Superior temporal gyrus (tissue), 1 donor: ENCODE measurements at regions not wholly inside any gene's neighbourhood (a gene's known extent, or its start where the extent isn't known, plus 50 kb on each side); places are given as distances from the start of the nearest gene placed in this dataset.
"Not testable (repeated sequence)": the region's sequence is repeated elsewhere in the genome, so short reads cannot be mapped to it uniquely, and the experiment has no call there.

ENCODE experiments used
- DNase-seq: peaks from one replicate; pipeline ENCODE4 v3.0.0-alpha.2; 2016; ENCODE audit errors: extremely low spot score

DNA sequence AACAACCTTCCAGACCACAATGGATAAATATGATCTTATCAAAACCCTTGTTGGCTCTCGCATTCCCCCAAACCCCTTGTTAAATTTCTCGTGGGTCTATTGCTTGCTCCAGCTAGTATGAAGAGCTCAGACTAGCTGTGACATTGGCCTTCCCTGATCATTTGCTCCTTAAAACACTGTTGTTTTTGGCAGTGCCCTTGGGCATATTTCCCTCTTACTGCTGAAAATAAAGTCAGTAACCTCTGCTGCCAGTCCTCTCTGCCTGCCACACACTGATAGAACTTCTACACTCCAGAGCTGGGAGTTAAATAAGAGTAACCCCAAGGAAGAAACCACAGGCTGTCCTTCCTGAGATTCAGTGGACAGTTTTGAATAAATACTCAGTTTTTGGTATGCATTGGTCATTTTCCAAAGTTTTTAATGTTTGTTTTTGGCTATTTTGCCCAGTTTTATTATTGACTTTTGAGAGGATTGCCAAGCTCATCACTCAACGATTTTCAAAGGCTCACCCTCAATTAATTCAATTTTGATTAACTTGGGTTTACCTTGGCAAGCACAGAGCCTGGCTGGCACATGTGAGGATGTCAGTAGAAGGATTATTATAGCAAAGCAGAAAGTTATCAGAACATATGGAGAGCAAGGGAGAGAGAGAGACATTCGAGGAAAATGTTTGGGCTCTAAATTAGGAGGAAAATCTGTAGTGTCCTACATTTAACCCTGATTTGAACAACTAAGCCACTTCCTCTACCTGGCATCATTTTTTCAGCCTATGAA lies 84.3 kb upstream of the SYN3 start:
- no peak for DNase-seq

- DNase-seq, result no peak
Observed at GRCh38 chr22:33139937-33140336, 81.8 kb upstream of the SYN3 start.

- DNase-seq, result not testable (repeated sequence)
Observed at GRCh38 chr22:33138333-33138732, 80.2 kb upstream of the SYN3 start.

DNA sequence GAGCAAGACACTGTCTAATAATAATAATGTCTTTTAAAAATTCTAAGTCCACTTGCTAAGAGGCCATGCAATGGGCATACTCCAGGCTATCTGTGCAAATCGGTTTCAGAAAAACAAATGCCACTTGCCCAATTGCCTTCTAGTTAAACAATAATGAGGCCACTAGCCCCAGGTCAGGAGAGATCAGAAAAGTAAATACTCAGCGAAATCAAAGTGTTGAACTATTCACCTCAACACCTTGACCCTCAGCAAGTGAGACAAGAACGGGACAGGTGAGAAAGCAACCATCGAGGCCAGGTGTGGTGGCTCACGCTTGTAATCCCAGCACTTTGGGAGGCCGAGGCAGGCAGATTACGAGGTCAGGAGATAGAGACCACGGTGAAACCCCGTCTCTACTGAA lies 72.3 kb upstream of the SYN3 start:
- no peak for DNase-seq

- no peak for DNase-seq
Observed at GRCh38 chr22:33129621-33130020, 71.4 kb upstream of the SYN3 start.

DNA sequence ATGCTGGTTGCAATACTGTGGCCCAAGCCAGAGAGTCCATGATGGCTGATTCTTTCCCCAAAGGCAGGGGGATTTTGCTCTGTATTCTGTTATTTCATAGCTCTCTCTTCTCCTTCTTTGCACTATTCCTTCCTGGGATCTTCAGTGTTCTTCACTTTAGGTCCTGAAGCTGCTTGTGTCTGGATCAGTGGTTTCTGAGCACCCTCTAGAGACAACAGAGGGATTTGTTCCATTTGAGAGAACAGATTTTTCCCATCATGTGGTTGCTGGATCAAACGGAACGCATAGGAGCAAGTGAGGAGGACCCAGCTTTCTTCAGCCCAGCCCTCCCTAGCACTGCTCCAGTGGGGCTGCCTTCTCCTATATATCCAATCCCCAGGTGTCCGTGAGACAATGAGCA lies 68.7 kb upstream of the SYN3 start:
- peak; percentile 59 for DNase-seq

DNA sequence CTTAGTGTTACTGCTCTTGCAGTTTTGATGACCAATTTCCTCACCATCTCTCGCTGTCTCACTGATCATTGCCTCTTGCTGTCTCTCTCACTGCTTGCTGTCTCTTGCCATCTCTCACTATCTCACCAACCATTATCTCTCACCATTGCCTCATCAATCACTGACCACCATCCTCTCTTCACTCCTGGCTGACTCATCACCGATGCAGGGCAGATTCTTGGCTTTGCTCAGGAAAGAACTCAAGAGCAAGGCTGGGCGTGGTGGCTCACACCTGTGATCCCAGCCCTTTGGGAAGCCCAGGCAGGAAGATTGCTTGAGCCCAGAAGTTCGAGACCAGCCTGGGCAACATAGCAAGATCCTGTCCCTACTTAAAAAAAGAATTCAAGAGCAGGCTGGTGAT lies 66.3 kb upstream of the SYN3 start:
- no peak for DNase-seq

- DNase-seq, result not testable (repeated sequence)
Observed at GRCh38 chr22:33122439-33122838, 64.3 kb upstream of the SYN3 start.

DNA sequence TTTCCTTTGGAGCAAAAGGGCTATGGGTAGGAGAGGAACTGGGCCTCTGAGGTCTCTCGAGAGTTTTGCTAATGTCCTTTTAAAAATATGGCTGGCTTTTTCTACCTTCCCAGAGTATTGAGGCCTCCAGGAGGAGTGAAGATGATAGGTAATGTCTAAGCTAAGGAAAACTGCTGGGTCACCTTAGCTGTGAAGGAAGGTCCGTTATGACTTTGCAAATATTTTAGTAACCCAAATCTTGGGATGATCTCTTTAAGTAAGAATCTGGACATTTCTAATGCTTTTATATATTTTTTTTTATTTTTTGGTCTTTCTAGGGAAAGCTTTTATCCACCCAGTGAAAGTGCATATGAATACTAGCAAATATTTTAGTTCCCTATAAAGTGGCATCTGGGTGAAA lies 60.9 kb upstream of the SYN3 start:
- DNase-seq, result no peak

- DNase-seq, result no peak
Observed at GRCh38 chr22:33117821-33118220, 59.6 kb upstream of the SYN3 start.

DNA sequence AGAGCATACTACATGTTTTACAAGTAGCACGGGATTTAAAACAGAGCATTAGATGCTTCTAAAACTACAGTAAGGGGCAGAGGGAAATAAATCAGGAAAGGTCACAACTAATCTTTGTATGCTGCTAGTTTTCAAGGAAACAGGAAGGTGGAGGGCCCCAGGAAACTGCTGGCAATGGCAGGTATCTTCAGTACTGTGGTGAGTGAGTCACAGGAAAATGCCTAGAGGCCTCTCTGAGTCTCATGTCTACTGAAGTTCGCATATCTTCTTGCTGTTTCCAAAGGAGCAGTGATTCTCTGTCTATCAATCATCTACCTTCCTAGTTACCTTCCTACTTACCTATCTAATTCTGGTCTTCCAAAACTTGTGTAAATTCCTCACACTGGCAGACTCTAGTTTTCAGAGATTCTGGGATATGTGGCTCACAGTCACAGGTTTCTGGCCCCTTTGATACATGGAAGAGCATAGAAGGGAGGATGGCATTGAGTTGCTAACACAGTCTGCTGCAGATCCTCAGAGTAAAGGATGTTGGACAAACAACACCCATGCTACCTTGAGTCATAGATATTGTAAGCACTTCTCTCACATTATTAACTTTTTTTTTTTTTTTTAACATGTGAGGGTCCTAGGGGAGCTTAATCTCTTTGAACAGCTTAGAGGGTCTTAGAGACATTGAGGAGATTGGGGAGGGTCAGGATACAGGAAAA lies 58.8 kb upstream of the SYN3 start:
- DNase-seq, result no peak

DNA sequence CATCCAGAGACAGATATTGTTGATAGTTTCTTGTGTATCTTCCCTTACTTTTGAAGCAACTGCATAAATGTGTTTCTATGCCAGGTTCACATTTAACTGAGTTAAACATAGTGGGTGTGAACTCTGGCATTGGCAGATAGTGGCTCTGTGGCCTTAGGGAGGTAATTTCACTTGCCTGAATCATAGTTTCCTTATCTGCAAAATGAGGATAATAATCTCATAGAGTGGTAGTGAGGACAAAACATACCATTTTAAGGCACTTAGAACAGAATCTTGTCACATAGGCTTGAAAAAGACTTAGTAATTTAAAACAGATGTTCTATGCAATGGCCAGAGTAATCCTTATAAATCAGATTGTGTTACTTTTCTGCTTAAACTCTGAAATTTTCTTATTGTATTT lies 56.4 kb upstream of the SYN3 start:
- DNase-seq, result no peak

- no peak for DNase-seq
Observed at GRCh38 chr22:33112580-33112979, 54.4 kb upstream of the SYN3 start.

- no peak for DNase-seq
Observed at GRCh38 chr22:33111491-33111890, 53.3 kb upstream of the SYN3 start.

DNA sequence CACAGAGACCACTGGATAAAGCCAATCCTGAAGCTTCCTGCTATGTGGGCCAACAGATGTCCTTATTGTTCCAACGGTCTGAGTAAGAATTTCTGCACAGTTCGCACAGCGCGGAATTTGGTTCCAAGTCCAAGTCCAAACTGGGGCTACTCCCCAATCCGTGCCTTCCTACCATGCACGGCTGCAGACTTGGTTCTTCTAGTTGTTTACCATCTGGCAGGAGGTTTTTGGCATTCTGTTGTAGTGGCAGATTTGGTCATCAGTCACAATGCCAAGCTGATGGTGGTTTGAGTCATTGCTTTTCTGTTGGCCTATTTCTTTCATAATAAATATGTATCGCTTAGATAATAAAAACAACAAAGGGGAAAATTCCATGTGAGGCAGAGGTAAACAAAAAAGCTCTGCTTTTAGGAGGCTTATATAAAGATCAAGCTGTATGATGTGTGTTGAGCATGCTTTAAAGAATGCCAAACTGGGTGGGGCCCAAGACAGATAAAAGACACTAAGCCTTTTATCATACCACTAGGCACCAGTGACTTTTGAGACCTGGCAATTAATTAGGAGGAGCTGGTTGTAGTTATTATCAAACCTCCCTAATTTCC lies 52.5 kb upstream of the SYN3 start:
- peak; percentile 55 for DNase-seq

DNA sequence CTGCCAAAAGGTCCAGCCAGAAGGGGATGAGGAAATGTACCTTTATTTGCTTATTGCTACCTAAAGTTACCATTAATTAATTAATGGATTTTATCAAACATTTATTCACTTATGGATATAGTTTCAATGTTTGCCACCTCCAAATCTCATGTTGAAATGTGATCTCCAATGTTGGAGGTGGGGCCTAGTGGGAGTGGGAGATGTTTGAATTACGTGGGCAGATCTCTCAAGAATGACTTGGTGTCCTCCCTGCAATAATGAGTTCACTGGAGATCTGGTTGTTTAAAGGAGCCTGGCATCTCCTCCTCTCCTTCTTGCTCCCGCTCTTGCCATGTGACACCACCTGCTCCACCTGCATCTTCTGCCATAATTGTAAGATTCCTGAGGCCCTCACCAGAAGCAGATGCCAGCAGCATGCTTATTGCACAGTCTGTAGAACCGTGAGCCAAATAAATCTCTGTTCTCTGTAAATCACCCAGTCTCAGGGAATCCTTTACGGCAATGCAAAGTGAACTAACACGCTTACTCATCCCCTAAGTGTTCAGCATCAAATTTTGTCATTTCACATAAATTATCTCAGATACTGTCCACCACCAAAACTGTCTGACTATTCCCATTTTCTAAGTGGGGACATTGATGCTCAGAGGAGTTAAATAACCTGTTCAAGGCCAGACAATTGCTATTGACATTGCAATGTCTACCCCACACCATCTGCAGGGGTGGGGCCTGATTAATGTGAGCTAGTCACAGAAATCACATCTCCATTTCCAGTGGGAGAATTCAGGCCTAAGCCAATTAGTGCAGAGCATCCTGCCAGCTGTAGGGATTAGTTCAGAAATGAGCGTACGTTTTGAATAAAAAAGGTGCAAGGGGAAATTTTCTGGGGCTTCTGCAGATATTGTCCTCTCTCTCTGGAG lies 51.6 kb upstream of the SYN3 start:
- peak; percentile 20 for DNase-seq

- DNase-seq, result no peak
Observed at GRCh38 chr22:33108037-33108436, 49.9 kb upstream of the SYN3 start.
